MCF 10A (cell line): ENCODE measurements at regions not wholly inside any gene's neighbourhood (a gene's known extent, or its start where the extent isn't known, plus 50 kb on each side); places are given as distances from the start of the nearest gene placed in this dataset.

ENCODE experiments used
- BruUV-seq: library from RNA; stranded (reverse); fragments of 400-500 nt; replicated peaks from 2 replicates; lab custom pipeline; 2021; lab: Mats Ljungman, UMichigan
- CTCF ChIA-PET: fragments of 300-600 bp; sonication (Branson Sonifier 250); formaldehyde crosslinking; extraction: SDS; loops from one replicate; lab custom pipeline; 2021; ENCODE audit warnings: antibody characterized with exemption, inconsistent platforms; lab: Yijun Ruan, JAX
- POLR2A ChIA-PET: fragments of 300-600, 350-650 bp; sonication (Branson Sonifier 250); formaldehyde crosslinking; extraction: SDS; loops from one replicate; lab custom pipeline; 2020; ENCODE audit warnings: antibody characterized with exemption, inconsistent platforms; lab: Yijun Ruan, JAX
- DNase-seq: peaks from one replicate; pipeline ENCODE4 v3.0.0-alpha.2; 2018; ENCODE audit not compliant: unreplicated experiment
- H3K27ac Mint-ChIP-seq: one replicate; pipeline ENCODE4 v1.8.0; 2022; ENCODE audit warnings: mild to moderate bottlenecking, low read depth, mixed read lengths; ENCODE audit not compliant: unreplicated experiment
- H3K27me3 Mint-ChIP-seq: one replicate; pipeline ENCODE4 v1.8.0; 2022; ENCODE audit warnings: mixed read lengths; ENCODE audit not compliant: insufficient read depth, unreplicated experiment
- H3K36me3 Mint-ChIP-seq: one replicate; pipeline ENCODE4 v1.8.0; 2022; ENCODE audit warnings: mild to moderate bottlenecking, moderate library complexity, mixed read lengths; ENCODE audit not compliant: insufficient read depth, unreplicated experiment
- H3K4me1 Mint-ChIP-seq: one replicate; pipeline ENCODE4 v1.8.0; 2022; ENCODE audit warnings: mixed read lengths; ENCODE audit not compliant: insufficient read depth, unreplicated experiment
- H3K4me3 Mint-ChIP-seq: one replicate; pipeline ENCODE4 v1.8.0; 2022; ENCODE audit warnings: mild to moderate bottlenecking, moderate library complexity, mixed read lengths; ENCODE audit not compliant: unreplicated experiment
- H3K9me3 Mint-ChIP-seq: one replicate; pipeline ENCODE4 v1.8.0; 2022; ENCODE audit warnings: mixed read lengths; ENCODE audit not compliant: unreplicated experiment
- CTCF ChIP-seq: fragments of 200-600 bp; IDR thresholded peaks from one replicate; pipeline ENCODE4 v1.8.0; 2022; ENCODE audit warnings: antibody characterized with exemption, mild to moderate bottlenecking; ENCODE audit not compliant: unreplicated experiment
- intact Hi-C: fragments of 100-400 bp; cut with micrococcal nuclease; formaldehyde crosslinking; loops from 2 replicates; pipeline ENCODE4 v1.14.1; 2022

DNA sequence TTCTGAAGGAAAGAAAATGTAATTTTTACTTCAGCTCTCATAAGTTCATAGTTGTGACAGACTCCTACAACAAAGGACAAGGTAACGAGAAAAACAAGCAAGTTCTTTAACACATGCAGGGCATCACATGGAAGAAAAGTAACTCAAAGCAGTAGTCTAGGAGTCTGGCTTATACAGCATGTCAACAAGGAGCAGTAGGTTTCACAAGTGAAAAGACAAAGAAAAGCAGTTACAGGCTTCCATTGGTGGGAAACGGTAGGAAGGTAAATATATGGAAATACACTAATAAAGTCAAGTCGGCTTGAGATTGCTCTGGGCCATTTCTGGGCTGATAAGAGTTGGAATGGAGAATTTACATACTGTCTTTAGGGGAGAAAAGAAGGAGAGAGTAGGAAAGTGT lies 228.4 kb upstream of the ZFP42 start:
- intact Hi-C loops, result no loop called here
- Mint-ChIP-seq H3K36me3 (no peaks in the 10 kb centered on the region), H3K27me3 (no peaks in the 10 kb centered on the region), H3K4me3 (no peak overlapping the region), H3K9me3 (peaks cover 8% of the 10 kb centered on the region), H3K4me1 (no peaks in the 10 kb centered on the region), H3K27ac (no peak overlapping the region)
- no TSS peak for BruUV-seq
- ChIA-PET POLR2A (interaction anchor here (0.6 kb wide), 1 partner anchor 1348 kb away, joined by 5 read pairs; no protein-coding TSS in a partner anchor), CTCF (no interaction called here)
- TF ChIP-seq CTCF, result no peak
- no peak for DNase-seq

DNA sequence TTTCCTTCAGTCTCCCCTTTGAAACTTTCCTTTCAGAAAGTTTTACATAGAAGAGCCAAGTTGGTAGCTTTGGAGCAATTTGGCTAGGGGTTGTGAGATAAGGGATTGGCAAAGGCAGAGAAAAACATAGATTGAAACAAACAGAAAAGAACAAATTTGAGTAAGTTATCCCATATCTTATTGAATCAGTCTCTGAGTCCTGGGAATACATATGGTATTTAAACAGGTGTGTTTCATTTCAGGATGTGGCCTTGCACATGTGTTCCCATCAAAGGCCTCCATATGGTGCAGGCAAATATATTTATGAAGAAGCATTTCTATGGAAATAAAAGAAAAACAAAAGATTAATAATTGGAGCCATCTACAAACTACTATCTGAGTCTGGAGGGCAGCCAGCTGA lies 227.9 kb upstream of the ZFP42 start:
- TF ChIP-seq CTCF, result no peak
- no peaks in the 10 kb centered on the region for H3K4me1 Mint-ChIP-seq
- CTCF ChIA-PET, result no interaction called here
- POLR2A ChIA-PET, result interaction anchor here (0.6 kb wide), 1 partner anchor 1348 kb away, joined by 5 read pairs; no protein-coding TSS in a partner anchor
- H3K27ac Mint-ChIP-seq, result no peak overlapping the region
- no peak overlapping the region for H3K4me3 Mint-ChIP-seq
- no TSS peak for BruUV-seq
- intact Hi-C loops, result no loop called here
- DNase-seq, result no peak
- H3K9me3 Mint-ChIP-seq, result peaks cover 8% of the 10 kb centered on the region
- no peaks in the 10 kb centered on the region for H3K36me3 Mint-ChIP-seq
- H3K27me3 Mint-ChIP-seq, result no peaks in the 10 kb centered on the region

- ChIA-PET POLR2A (interaction anchor here (1.0 kb wide), 1 partner anchor 10 kb away, joined by 3 read pairs; no protein-coding TSS in a partner anchor), CTCF (interaction anchor here (0.7 kb wide), 1 partner anchor 41 kb away, joined by 3 read pairs; no protein-coding TSS in a partner anchor)
- no peak for TF ChIP-seq CTCF
- no peak overlapping the region for H3K4me3 Mint-ChIP-seq
- intact Hi-C loops, result no loop called here
- peaks cover 8% of the 10 kb centered on the region for H3K9me3 Mint-ChIP-seq
- no peak for DNase-seq
- no peaks in the 10 kb centered on the region for H3K4me1 Mint-ChIP-seq
- no peaks in the 10 kb centered on the region for H3K36me3 Mint-ChIP-seq
- no peaks in the 10 kb centered on the region for H3K27me3 Mint-ChIP-seq
- no TSS peak for BruUV-seq
- no peak overlapping the region for H3K27ac Mint-ChIP-seq
Observed at GRCh38 chr4:187770345-187770744, 225.2 kb upstream of the ZFP42 start.

DNA sequence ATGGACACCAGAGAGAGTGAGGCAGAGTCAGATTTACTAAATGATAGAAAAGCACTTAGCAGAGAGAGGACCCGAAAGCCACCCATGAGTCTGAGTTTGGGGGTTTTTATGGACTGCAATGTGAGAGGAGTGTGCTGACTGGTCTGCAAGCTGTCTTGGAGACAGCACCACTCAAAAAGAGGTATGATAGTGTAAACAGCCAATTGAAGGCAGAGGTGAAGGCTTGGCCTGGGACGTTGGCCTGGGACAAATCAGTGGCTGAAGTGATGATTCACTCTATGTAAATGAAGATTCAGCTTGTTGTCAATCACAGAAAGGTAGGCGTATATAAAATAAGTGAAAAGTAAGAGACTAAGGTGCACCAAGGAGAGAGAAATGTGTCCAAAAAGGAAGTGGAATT lies 217.6 kb upstream of the ZFP42 start:
- no peaks in the 10 kb centered on the region for H3K36me3 Mint-ChIP-seq
- TF ChIP-seq CTCF, result no peak
- CTCF ChIA-PET, result interaction anchor here (0.6 kb wide), 1 partner anchor 8 kb away, joined by 3 read pairs; no protein-coding TSS in a partner anchor
- no peak overlapping the region for H3K4me3 Mint-ChIP-seq
- H3K27me3 Mint-ChIP-seq, result no peaks in the 10 kb centered on the region
- no peaks in the 10 kb centered on the region for H3K4me1 Mint-ChIP-seq
- no peaks in the 10 kb centered on the region for H3K9me3 Mint-ChIP-seq
- POLR2A ChIA-PET, result interaction anchor here (0.6 kb wide), 2 partner anchors 28 to 766 kb away, joined by 3 to 4 read pairs; no protein-coding TSS in a partner anchor
- intact Hi-C loops, result no loop called here
- no peak for DNase-seq
- no TSS peak for BruUV-seq
- no peak overlapping the region for H3K27ac Mint-ChIP-seq
